ENCODE measurements at regions not wholly inside any gene's neighbourhood (a gene's known extent, or its start where the extent isn't known, plus 50 kb on each side); places are given as distances from the start of the nearest gene placed in this dataset. TPM values are rescaled to one million over a fixed set of nuclear protein-coding genes. Genes with fewer than 3 reads are reported as not detected.
"Not testable (repeated sequence)": the region's sequence is repeated elsewhere in the genome, so short reads cannot be mapped to it uniquely, and the experiment has no call there.

- not testable (repeated sequence) for DNase-seq (ENCODE audit: low spot score)
Observed at GRCh38 chr20:30386099-30386498, 871.4 kb upstream of the DEFB115 start.

DNA sequence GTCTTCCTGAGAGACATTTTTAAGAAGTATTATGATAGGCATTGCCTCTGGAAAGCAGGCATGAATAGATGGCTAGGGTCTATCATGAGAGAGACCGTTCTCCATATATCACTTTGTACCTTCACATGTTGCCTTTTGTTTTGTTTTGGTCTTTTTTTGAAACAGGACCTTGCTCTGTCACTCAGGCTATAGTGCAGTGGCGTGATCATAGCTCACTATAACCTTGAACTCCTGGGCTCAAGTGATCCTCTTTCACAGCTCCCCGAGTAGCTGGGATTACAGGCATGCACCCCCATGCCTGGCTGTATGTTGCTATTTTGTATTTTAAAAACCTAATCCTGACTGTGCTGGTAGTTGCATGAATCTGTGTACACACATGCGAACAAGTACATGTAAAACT lies 869.6 kb upstream of the DEFB115 start:
- not testable (repeated sequence) for DNase-seq (ENCODE audit: low spot score)

GRCh38 chr20:30393523-30393922 lies 863.9 kb upstream of the DEFB115 start:
- not testable (repeated sequence) for DNase-seq (ENCODE audit: low spot score)

GRCh38 chr20:30397111-30397510 lies 860.4 kb upstream of the DEFB115 start:
- DNase-seq (ENCODE audit: low spot score) = not testable (repeated sequence)

DNA sequence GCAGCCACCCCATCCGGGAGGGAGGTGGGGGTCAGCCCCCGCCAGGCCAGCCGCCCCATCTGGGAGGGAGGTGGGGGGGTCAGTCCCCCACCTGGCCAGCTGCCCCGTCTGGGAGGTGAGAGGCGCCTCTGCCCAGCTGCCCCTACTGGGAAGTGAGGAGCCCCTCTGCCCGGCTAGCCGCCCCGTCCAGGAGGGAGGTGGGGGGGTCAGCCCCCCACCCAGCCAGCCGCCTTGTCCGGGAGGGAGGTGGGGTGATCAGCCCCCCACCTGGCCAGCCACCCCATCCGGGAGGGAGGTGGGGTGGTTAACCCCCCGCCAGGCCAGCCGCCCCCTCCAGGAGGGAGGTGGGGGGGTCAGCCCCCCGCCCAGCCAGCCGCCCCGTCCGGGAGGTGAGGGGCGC lies 852.4 kb upstream of the DEFB115 start:
- not testable (repeated sequence) for DNase-seq (ENCODE audit: low spot score)

DNA sequence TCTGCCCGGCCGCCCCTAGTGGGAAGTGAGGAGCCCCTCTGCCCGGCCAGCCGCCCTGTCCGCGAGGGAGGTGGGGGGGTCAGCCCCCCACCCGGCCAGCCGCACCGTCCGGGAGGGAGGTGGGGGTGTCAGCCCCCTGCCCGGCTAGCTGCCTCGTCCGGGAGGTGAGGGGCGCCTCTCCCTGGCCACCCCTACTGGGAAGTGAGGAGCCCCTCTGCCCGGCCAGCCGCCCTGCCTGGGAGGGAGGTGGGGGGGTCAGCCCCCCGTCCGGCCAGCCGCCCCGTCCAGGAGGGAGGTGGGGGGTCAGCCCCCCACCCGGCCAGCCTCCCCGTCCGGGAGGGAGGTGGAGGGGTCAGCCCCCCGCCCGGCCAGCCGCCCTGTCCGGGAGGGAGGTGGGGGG lies 851.9 kb upstream of the DEFB115 start:
- not testable (repeated sequence) for DNase-seq (ENCODE audit: low spot score)

GRCh38 chr20:30406370-30406769 lies 851.1 kb upstream of the DEFB115 start:
- not testable (repeated sequence) for DNase-seq (ENCODE audit: low spot score)

GRCh38 chr20:30412972-30413371 lies 844.5 kb upstream of the DEFB115 start:
- no peak for DNase-seq (ENCODE audit: low spot score)

DNA sequence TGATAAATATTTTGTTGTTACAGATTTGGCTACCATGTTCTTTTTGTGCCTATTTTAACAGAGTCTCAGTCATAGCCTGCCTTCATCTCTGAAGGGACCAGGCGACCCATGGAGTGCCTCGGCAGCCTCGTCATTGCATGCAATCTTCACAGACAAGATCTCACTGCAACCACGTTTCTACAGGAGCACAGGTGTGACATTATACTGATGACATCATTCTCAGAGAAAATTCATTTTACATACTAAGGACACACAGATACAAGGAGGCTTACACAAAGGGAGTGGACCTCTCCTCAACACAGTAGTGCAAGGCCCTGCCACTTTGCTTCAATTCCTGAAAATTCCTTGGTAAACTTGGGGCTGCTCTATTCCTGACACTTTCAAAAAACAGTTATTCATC lies 840.1 kb upstream of the DEFB115 start:
- DNase-seq (ENCODE audit: low spot score) = not testable (repeated sequence)

GRCh38 chr20:30418378-30418777 lies 839.1 kb upstream of the DEFB115 start:
- DNase-seq (ENCODE audit: low spot score) = not testable (repeated sequence)

GRCh38 chr20:30419466-30419865 lies 838.0 kb upstream of the DEFB115 start:
- DNase-seq (ENCODE audit: low spot score) = no peak

DNA sequence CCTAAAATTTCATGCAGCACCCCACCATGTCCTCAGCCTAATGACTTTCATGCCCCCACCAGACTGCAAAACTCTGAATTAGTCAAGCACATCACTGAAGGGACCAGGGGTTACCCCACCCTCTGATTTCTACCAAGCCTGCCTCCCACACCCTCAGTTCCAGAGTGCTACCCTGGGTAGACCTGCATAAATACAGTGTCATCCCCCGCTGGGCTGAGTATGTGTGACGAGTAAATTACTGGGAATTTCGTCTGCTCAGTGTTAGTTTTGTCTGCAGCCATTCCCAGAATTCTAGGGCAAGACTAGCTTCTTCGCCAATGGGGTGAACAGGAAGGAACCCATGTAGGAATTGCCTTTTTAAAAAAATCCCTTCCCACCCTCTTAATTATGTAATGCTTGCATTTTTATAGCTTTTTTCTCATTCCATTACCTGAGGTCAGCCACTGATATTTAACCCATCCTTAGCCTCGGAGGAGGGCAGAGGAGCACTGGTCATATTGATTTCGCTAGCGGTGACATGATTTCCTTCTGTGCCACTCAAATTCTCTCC lies 837.5 kb upstream of the DEFB115 start:
- not testable (repeated sequence) for DNase-seq (ENCODE audit: low spot score)

Small RNA genes in the stretch of these regions (small RNA-seq; reads per million reads assigned to genes)
- not detected for gene CFTRP3
- not detected for gene MLLT10P1
- not detected for gene RF00019

Data from HT-29 (cell line).